ENCODE measurements at regions not wholly inside any gene's neighbourhood (a gene's known extent, or its start where the extent isn't known, plus 50 kb on each side); places are given as distances from the start of the nearest gene placed in this dataset.

DNA sequence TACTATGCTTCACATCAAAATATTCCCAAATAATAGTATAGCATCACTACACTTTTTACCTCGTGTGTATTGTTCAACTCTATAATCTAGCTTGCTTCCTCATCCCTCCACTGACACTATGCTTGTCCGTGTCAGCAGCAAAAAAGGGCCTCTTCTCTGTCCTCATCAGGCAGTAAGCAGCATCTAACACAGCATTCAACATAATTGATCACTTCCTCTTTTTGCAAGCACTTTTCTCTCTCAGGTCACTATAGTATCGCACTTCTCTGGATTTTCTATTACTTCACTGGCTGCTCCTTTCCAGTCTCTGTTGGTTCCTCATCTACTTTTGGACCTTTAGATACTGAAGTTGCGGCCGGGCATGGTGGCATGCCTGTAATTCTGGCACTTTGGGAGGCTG is 64.9 kb upstream of the ZSWIM2 start:
- H3K9me3 ChIP-seq, result no peaks in the 10 kb centered on the region
- 52% methylated on average over 5 of the region's 5 CpGs for WGBS
- peaks cover 0 to 9% (median 2%) of the 10 kb centered on the region in 4 donors for H3K4me1 ChIP-seq
- DNase-seq (ENCODE audit: extremely low spot score), result no peak
- H3K4me3 ChIP-seq, result no peak overlapping the region
- no peaks in the 10 kb centered on the region for H3K27me3 ChIP-seq
- intact Hi-C loops (cut with DNase I), result no loop called here
- H3K27ac ChIP-seq (replicated peaks in 1 of 4), result no peak overlapping the region
- H3K36me3 ChIP-seq, result no peaks in the 10 kb centered on the region
- TF ChIP-seq, protein P1, sequence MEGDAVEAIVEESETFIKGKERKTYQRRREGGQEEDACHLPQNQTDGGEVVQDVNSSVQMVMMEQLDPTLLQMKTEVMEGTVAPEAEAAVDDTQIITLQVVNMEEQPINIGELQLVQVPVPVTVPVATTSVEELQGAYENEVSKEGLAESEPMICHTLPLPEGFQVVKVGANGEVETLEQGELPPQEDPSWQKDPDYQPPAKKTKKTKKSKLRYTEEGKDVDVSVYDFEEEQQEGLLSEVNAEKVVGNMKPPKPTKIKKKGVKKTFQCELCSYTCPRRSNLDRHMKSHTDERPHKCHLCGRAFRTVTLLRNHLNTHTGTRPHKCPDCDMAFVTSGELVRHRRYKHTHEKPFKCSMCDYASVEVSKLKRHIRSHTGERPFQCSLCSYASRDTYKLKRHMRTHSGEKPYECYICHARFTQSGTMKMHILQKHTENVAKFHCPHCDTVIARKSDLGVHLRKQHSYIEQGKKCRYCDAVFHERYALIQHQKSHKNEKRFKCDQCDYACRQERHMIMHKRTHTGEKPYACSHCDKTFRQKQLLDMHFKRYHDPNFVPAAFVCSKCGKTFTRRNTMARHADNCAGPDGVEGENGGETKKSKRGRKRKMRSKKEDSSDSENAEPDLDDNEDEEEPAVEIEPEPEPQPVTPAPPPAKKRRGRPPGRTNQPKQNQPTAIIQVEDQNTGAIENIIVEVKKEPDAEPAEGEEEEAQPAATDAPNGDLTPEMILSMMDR (IDR thresholded peaks at IDR 0.05), result no peak
- TF ChIP-seq EP300 (IDR thresholded peaks at IDR 0.05), result no peak
- no peak for TF ChIP-seq POLR2A (IDR thresholded peaks at IDR 0.05; ENCODE audit: low read depth)
- no peak for TF ChIP-seq POLR2AphosphoS5 (IDR thresholded peaks at IDR 0.05)

- Histone ChIP-seq H3K4me1 (peaks cover 0 to 7% (median 0%) of the 10 kb centered on the region in 4 donors), H3K36me3 (no peaks in the 10 kb centered on the region), H3K27me3 (no peaks in the 10 kb centered on the region), H3K9me3 (no peaks in the 10 kb centered on the region), H3K27ac (replicated peaks in 1 of 4) (no peak overlapping the region), H3K4me3 (no peak overlapping the region)
- 84% methylated on average over 2 of the region's 2 CpGs for WGBS
- intact Hi-C loops (cut with DNase I), result no loop called here
- DNase-seq (ENCODE audit: extremely low spot score), result no peak
- TF ChIP-seq EP300 (IDR thresholded peaks at IDR 0.05) (no peak), POLR2AphosphoS5 (IDR thresholded peaks at IDR 0.05) (no peak), POLR2A (IDR thresholded peaks at IDR 0.05; ENCODE audit: low read depth) (no peak)
- TF ChIP-seq, protein P1 (IDR thresholded peaks at IDR 0.05), result no peak
Observed at GRCh38 chr2:186912979-186913378, 64.0 kb upstream of the ZSWIM2 start.

GRCh38 chr2:186911551-186912085 is 62.6 kb upstream of the ZSWIM2 start:
- no peak for DNase-seq (ENCODE audit: extremely low spot score)
- H3K36me3 ChIP-seq, result no peaks in the 10 kb centered on the region
- H3K27me3 ChIP-seq, result no peaks in the 10 kb centered on the region
- 89% methylated on average over 8 of the region's 8 CpGs for WGBS
- intact Hi-C loops (cut with DNase I), result no loop called here
- no peaks in the 10 kb centered on the region for H3K9me3 ChIP-seq
- peaks cover 0 to 7% (median 0%) of the 10 kb centered on the region in 4 donors for H3K4me1 ChIP-seq
- no peak overlapping the region for H3K27ac ChIP-seq (replicated peaks in 1 of 4)
- H3K4me3 ChIP-seq, result no peak overlapping the region
- no peak for TF ChIP-seq POLR2AphosphoS5 (IDR thresholded peaks at IDR 0.05)
- TF ChIP-seq POLR2A (IDR thresholded peaks at IDR 0.05; ENCODE audit: low read depth), result no peak
- no peak for TF ChIP-seq EP300 (IDR thresholded peaks at IDR 0.05)
- TF ChIP-seq, protein P1 (IDR thresholded peaks at IDR 0.05), result no peak

DNA sequence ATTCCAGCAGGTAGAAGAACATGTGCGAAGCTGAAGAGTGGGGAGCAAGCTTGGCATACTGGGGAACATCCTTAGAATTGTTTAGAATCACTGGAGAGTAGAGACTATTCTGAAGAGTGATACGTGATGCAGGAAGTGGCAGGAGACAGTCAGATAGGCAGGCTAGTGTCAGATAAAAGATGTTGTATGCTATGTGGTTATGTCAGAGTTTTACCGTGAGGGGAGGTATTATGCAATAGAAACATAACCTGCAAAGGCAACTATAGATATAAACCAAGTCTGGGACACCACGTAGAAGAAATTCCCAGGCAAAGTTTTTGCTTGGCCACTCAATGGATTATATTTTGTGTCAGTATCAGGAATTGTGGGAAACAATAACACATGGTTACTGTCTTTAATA is 62.0 kb upstream of the ZSWIM2 start:
- TF ChIP-seq, protein P1 (IDR thresholded peaks at IDR 0.05), result no peak
- TF ChIP-seq POLR2AphosphoS5 (IDR thresholded peaks at IDR 0.05) (no peak), POLR2A (IDR thresholded peaks at IDR 0.05; ENCODE audit: low read depth) (no peak), EP300 (IDR thresholded peaks at IDR 0.05) (no peak)
- intact Hi-C loops (cut with DNase I), result no loop called here
- peaks cover 0 to 7% (median 0%) of the 10 kb centered on the region in 4 donors for H3K4me1 ChIP-seq
- no peaks in the 10 kb centered on the region for H3K27me3 ChIP-seq
- 68% methylated on average over 4 of the region's 4 CpGs for WGBS
- H3K27ac ChIP-seq (replicated peaks in 1 of 4), result no peak overlapping the region
- H3K9me3 ChIP-seq, result no peaks in the 10 kb centered on the region
- H3K4me3 ChIP-seq, result no peak overlapping the region
- H3K36me3 ChIP-seq, result no peaks in the 10 kb centered on the region
- DNase-seq (ENCODE audit: extremely low spot score), result no peak

DNA sequence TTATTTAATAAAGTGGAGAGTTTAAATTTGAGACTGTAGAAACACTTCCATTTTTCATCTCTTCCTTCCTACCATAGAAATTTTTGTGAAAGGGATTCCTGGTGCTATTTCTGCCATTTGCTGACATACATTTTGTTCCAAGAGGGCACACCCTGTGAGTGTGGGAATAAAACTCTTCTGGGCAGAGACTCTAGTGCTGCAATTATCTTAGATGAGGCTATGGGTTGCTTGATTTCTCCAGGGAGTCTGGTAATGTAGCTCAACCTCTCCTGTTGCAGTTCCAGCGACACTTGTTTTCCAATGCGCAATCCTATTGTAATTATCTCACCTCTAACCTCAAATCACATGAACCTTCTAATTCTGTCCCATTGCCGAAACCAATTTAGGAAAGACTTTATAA is 60.1 kb upstream of the ZSWIM2 start:
- Histone ChIP-seq H3K27ac (replicated peaks in 1 of 4) (no peak overlapping the region), H3K4me3 (no peak overlapping the region), H3K9me3 (no peaks in the 10 kb centered on the region), H3K36me3 (no peaks in the 10 kb centered on the region), H3K4me1 (peaks cover 0 to 7% (median 0%) of the 10 kb centered on the region in 4 donors), H3K27me3 (no peaks in the 10 kb centered on the region)
- intact Hi-C loops (cut with DNase I), result no loop called here
- no peak for DNase-seq (ENCODE audit: extremely low spot score)
- TF ChIP-seq POLR2AphosphoS5 (IDR thresholded peaks at IDR 0.05) (no peak), POLR2A (IDR thresholded peaks at IDR 0.05; ENCODE audit: low read depth) (no peak), EP300 (IDR thresholded peaks at IDR 0.05) (no peak)
- TF ChIP-seq, protein P1 (IDR thresholded peaks at IDR 0.05), result no peak
- 60% methylated on average over 3 of the region's 3 CpGs for WGBS
